Dendritic cell treated with granulocyte-macrophage colony-stimulating factor and Interleukin-4, amounts not matched to agents 40 ng/mL and 50 ng/mL, for 4 days (primary cell): ENCODE measurements at regions not wholly inside any gene's neighbourhood (a gene's known extent, or its start where the extent isn't known, plus 50 kb on each side); places are given as distances from the start of the nearest gene placed in this dataset.
"Not testable (repeated sequence)": the region's sequence is repeated elsewhere in the genome, so short reads cannot be mapped to it uniquely, and the experiment has no call there.

Source experiments
- H3K27ac Mint-ChIP-seq: one replicate; pipeline ENCODE4 v1.8.0; 2022; ENCODE audit warnings: mild to moderate bottlenecking, mixed read lengths
- H3K27me3 Mint-ChIP-seq: one replicate; pipeline ENCODE4 v1.8.0; 2022; ENCODE audit warnings: mild to moderate bottlenecking, mixed read lengths
- H3K36me3 Mint-ChIP-seq: one replicate; pipeline ENCODE4 v1.8.0; 2022; ENCODE audit warnings: low read depth, mixed read lengths
- H3K4me1 Mint-ChIP-seq: one replicate; pipeline ENCODE4 v1.8.0; 2022; ENCODE audit warnings: low read depth, mixed read lengths
- H3K4me3 Mint-ChIP-seq: one replicate; pipeline ENCODE4 v1.8.0; 2022; ENCODE audit warnings: mild to moderate bottlenecking, moderate library complexity, mixed read lengths
- H3K9me3 Mint-ChIP-seq: one replicate; pipeline ENCODE4 v1.8.0; 2022; ENCODE audit warnings: mixed read lengths
- intact Hi-C: fragments of 100-400 bp; cut with micrococcal nuclease; formaldehyde crosslinking; loops from one replicate; pipeline ENCODE4 v1.15.0; 2022

DNA sequence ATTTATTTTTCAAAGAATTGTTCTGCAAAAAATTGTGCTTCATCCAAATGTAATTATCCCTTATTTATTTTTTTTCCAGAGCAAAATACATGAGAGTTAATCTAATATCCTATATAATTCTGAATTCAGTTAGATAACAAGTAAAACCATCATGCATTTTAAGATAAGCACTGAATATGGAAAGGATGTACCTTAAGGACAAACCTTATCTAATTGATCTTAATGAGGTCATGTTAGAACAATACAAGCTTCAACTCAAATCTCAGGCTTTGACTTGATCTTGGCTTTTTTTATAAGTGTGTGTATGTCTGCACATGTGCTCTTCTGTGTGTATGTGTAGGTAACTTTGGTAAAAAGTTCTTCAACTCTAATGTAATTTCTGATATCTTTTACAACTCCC is 1828.8 kb downstream of the PCDH9 start:
- no peaks in the 10 kb centered on the region for H3K4me1 Mint-ChIP-seq
- H3K9me3 Mint-ChIP-seq, result peaks cover 10% of the 10 kb centered on the region
- H3K27me3 Mint-ChIP-seq, result no peaks in the 10 kb centered on the region
- no peaks in the 10 kb centered on the region for H3K36me3 Mint-ChIP-seq
- H3K4me3 Mint-ChIP-seq, result no peak overlapping the region
- intact Hi-C loops, result no loop called here
- no peak overlapping the region for H3K27ac Mint-ChIP-seq

DNA sequence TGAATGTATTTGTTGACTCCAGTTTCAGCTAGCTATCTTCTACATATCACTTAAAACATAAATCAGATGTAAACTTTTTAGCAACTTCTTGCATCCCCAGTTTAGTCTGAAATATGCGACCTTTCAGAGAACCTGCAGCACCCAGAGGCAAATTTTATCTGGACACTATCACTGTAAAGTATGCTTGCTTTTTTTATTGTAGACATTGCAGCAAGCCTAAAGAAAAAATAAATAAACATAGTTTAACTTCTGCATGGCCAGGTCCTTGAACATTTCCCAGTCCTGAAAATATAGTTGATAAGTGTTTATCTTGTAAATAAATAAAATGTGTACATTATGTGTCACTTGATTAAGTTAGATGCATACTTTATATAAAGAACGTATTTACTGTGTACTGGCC is 1829.4 kb downstream of the PCDH9 start:
- no peak overlapping the region for H3K4me3 Mint-ChIP-seq
- peaks cover 10% of the 10 kb centered on the region for H3K9me3 Mint-ChIP-seq
- H3K36me3 Mint-ChIP-seq, result no peaks in the 10 kb centered on the region
- H3K4me1 Mint-ChIP-seq, result no peaks in the 10 kb centered on the region
- no peaks in the 10 kb centered on the region for H3K27me3 Mint-ChIP-seq
- H3K27ac Mint-ChIP-seq, result no peak overlapping the region
- intact Hi-C loops, result no loop called here

DNA sequence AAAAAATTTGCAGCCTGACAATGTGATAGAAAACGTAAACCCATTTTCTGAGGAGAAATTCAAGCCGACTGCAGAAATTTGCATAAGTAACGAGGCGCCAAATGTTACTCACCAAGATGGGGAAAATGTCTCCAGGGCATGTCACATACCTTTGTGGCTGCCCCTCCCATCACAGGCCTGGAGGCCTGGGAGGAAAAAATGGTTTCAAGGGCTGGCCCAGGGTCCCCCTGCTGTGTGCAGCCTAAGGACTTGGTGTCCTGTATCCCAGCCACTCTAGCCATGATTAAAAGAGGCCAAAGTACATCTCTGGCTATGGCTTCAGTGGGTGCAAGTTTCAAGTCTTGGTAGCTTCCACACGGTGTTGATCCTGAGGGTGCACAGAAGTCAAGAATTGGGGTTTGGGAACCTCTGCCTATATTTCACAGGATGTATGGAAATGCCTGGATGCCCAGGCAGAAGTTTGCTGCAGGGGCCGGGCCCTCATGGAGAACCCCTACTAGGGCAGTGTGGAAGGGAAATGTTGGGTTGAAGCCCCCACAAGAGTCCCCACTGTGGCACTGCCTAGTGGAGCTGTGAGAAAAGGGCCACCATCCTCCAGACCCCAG is 1842.3 kb downstream of the PCDH9 start:
- peaks cover 45% of the 10 kb centered on the region for H3K9me3 Mint-ChIP-seq
- no peaks in the 10 kb centered on the region for H3K36me3 Mint-ChIP-seq
- no peaks in the 10 kb centered on the region for H3K4me1 Mint-ChIP-seq
- intact Hi-C loops, result no loop called here
- H3K27me3 Mint-ChIP-seq, result no peaks in the 10 kb centered on the region
- H3K27ac Mint-ChIP-seq, result no peak overlapping the region
- no peak overlapping the region for H3K4me3 Mint-ChIP-seq

DNA sequence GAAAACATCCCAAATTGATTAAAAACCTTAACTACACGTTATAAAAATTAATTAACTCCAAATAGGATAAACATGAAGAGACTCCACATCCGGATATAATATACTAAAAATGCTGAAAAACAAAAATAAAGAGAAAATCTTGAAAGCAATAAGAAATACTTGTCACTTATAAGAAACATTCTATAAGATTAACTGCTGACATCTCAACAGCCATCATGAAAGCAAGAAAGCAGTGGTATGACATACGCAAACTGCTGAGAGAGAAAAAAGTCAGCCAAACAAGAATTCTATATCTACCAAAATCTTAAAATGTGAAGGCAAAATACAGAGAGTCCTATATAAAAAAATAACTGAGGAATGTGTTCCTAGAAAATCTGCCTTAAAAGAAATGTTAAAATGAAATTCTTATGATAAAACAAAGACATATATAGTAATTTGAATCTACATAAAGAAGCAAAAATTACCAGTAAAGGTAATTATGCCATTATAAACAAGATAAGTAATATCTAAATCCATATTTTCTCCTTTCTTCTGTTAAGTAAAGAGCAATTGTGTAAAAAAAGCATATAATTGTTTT is 1851.1 kb downstream of the PCDH9 start:
- Mint-ChIP-seq H3K27ac (no peak overlapping the region), H3K36me3 (no peaks in the 10 kb centered on the region), H3K9me3 (peaks cover 40% of the 10 kb centered on the region), H3K4me3 (no peak overlapping the region), H3K27me3 (no peaks in the 10 kb centered on the region), H3K4me1 (no peaks in the 10 kb centered on the region)
- intact Hi-C loops, result no loop called here

DNA sequence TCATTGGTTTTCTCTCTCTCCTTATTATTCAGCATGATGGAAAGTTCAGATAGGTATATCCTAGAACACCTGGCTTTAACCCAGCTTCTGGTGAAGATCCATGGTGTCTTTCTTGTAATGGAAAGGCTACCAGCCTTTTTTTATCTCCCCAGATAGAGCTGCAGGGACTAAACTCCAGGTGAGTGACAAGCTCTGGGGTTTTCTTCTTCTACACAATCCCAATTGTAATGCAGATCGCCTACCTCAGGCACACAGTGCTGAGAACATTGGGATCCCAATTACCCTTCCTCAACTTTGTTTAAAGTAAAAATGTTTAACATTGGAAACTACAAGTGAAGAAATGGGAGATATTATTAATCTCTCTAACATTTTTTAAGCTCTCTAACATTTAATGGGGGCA is 1851.7 kb downstream of the PCDH9 start:
- H3K9me3 Mint-ChIP-seq, result peaks cover 40% of the 10 kb centered on the region
- intact Hi-C loops, result no loop called here
- H3K27ac Mint-ChIP-seq, result no peak overlapping the region
- H3K27me3 Mint-ChIP-seq, result no peaks in the 10 kb centered on the region
- H3K4me3 Mint-ChIP-seq, result no peak overlapping the region
- no peaks in the 10 kb centered on the region for H3K36me3 Mint-ChIP-seq
- H3K4me1 Mint-ChIP-seq, result no peaks in the 10 kb centered on the region

DNA sequence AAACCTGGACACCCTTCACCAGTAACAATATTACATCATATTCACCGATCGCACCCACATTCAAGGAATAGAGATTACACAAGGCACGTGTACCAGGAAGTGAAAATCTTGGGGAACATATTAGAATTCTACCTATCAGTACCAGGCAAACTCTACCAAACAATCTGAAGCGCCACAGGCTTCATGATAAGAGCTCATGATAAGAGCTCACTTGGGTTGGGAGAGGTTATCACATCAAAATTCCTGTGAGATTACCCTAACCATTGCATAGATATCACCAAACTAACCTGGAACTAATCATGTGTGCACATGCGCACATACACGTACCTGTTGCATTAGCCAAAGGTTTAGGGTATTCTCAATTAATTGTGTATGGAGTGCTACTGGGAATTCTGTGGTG is 1861.3 kb downstream of the PCDH9 start:
- Mint-ChIP-seq H3K27ac (no peak overlapping the region), H3K36me3 (no peaks in the 10 kb centered on the region), H3K4me1 (no peaks in the 10 kb centered on the region), H3K27me3 (no peaks in the 10 kb centered on the region), H3K9me3 (peaks cover 37% of the 10 kb centered on the region), H3K4me3 (no peak overlapping the region)
- intact Hi-C loops, result no loop called here

DNA sequence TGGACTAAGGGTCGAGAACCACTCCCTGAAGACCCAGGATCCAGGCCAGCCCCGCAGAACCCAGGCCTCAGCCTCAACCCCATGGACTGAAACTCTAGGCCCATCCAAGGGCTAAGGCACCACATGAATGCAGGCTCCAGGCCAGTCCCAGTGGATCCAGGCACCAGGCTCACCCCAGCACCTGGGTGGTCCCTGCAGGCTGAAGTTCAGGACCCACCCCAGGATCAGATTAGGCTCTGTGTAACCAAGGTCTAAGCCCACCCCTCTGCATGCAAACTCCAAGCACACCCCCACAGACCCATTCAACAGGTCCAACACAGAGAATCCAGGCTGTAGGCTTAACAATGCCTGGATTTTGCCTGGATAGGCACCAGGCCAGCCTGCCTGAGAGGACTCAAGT is 1876.2 kb downstream of the PCDH9 start:
- H3K4me1 Mint-ChIP-seq, result no peaks in the 10 kb centered on the region
- no peak overlapping the region for H3K27ac Mint-ChIP-seq
- H3K36me3 Mint-ChIP-seq, result no peaks in the 10 kb centered on the region
- H3K9me3 Mint-ChIP-seq, result peaks cover 44% of the 10 kb centered on the region
- no peak overlapping the region for H3K4me3 Mint-ChIP-seq
- intact Hi-C loops, result no loop called here
- H3K27me3 Mint-ChIP-seq, result no peaks in the 10 kb centered on the region

DNA sequence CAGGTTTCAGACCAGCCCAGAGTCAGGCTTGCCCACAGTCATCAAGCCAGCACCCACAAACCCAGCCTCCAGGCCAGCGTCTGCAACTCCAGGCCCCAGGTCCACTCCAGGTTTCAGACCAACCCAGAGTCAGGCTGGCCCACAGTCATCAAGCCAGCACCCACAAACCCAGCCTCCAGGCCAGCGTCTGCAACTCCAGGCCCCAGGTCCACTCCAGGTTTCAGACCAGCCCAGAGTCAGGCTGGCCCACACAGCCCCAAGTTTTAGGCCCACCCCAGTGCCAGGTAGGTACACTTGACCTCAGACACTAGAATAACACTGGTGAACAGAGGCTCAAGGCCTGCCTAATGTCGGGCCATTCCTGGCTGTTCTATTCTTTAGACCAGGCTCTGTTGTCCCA is 1877.0 kb downstream of the PCDH9 start:
- H3K4me1 Mint-ChIP-seq, H3K27me3 Mint-ChIP-seq, intact Hi-C loops, H3K27ac Mint-ChIP-seq, H3K36me3 Mint-ChIP-seq, H3K4me3 Mint-ChIP-seq: not testable (repeated sequence)
- peaks cover 36% of the 10 kb centered on the region for H3K9me3 Mint-ChIP-seq

DNA sequence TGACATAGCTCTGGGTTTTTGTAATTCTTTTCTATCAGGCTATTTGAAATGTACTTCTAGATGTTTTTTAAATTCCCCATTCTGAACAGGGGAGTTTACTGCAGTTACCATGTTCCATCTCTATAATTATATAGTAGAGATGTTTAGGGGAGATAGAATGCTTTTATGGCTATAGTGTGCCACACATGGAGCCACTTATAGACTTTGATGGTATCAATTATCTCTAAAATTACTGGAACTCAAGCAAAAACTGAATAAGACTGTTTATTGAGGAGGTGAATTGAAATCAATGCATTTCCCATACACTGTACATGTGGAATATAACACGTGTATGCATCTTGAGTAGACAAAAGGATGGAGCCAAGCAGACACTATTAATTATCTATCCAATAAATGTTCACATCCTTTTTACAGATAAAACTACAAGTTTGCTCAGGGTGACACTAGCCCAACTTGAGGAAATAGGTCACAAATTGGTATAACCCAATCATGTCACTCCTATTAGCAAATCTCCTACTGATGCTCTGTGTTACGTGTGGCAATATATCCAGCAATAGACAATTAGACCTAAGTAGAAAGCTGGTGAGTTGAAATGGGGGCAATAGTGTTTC is 1882.6 kb downstream of the PCDH9 start:
- no peaks in the 10 kb centered on the region for H3K4me1 Mint-ChIP-seq
- H3K27ac Mint-ChIP-seq, result no peak overlapping the region
- H3K27me3 Mint-ChIP-seq, result no peaks in the 10 kb centered on the region
- H3K4me3 Mint-ChIP-seq, result no peak overlapping the region
- H3K9me3 Mint-ChIP-seq, result peaks cover 15% of the 10 kb centered on the region
- intact Hi-C loops, result no loop called here
- no peaks in the 10 kb centered on the region for H3K36me3 Mint-ChIP-seq

DNA sequence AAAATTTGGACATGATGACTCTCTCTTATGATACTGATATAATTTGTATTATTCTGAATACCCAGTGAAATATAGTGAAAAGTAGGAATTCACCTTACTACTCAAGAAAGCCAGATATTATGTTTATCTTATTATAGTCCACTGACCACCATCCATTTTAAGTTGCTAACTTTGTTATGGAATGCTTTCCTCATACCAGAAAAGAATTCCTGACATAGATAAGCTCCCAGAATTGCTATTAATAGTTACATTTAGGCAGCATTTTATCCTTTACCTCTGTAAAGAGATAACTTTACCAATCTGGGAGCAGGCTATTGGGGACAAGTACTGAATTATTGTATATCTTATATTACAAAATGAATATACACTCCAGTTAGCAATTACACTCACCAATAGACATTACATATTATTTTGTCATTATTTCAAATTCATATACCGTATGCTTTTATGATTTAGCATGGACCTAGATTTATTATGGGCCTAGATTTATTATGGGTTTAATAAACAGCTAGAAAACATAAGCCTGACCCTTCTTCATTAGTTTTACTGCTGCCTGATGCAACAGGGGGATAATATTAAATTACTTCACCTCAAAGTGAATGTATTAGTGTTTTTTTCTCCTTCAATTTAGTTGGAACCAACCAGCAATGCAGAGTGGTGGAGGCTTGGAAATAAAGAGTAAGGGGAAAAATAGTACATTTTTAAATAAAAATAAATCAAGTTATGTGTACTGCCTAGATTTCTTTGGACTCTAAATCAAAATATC is 1886.1 kb downstream of the PCDH9 start:
- Mint-ChIP-seq H3K27ac (no peak overlapping the region), H3K4me1 (no peaks in the 10 kb centered on the region), H3K36me3 (no peaks in the 10 kb centered on the region), H3K9me3 (peaks cover 9% of the 10 kb centered on the region), H3K27me3 (no peaks in the 10 kb centered on the region), H3K4me3 (no peak overlapping the region)
- intact Hi-C loops, result no loop called here

DNA sequence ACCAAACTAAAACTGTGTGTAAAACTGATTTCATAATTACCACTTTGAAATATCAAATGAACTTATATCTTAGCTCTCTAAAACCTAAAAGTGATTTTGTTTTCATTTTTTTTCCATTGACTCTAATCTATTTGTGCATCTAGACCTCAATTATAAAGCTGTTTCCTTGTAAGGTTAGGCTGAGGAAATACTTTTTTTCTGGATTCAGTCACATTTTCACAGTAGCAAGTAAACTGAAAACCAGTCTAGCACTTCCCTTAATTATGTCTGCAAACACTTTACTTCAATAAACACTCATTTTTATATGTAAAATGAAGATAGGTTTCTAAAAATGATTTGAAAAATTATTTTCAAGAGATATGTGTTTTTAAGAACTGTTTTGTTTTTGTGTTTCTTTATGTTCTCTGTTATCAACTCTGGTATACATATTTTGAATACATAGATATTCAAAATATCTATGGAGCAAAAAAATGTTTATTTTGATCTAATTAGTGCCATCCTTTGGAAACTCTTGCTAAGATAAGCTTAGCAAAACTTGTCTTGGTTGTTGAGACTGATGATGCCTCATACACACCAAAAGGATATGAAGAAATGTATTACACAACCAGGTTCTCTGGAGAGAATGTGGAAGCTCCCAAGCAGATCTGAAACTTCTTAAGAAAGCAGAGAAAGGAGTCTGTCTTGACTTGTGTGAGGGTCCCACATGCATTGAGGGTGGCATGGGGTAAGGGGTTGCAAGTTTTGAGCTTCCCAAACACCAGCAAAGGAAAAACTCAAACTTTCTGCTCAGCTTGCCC is 1887.4 kb downstream of the PCDH9 start:
- Mint-ChIP-seq H3K36me3 (no peaks in the 10 kb centered on the region), H3K4me1 (no peaks in the 10 kb centered on the region), H3K27me3 (no peaks in the 10 kb centered on the region), H3K9me3 (peaks cover 9% of the 10 kb centered on the region), H3K4me3 (no peak overlapping the region), H3K27ac (no peak overlapping the region)
- intact Hi-C loops, result no loop called here

DNA sequence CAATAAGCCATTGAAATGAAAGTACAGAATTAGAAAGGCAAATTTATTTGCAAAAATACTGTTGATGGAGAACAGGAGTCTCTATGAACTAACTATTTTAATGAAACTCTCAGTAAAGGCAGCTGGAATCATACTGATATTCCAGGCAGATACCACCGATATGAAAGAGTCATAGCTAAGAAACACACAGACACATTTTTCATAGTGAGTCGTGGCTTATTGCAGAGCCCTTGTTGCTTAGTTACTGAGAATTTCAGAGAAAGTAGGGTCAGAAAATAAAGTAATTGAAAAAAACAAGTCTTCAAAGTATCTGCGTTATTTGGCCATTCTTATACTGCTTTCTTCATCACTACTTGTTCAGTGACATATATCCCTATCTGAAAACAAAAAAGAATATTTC is 1890.9 kb downstream of the PCDH9 start:
- intact Hi-C loops, result no loop called here
- no peak overlapping the region for H3K4me3 Mint-ChIP-seq
- no peaks in the 10 kb centered on the region for H3K4me1 Mint-ChIP-seq
- peaks cover 9% of the 10 kb centered on the region for H3K9me3 Mint-ChIP-seq
- no peaks in the 10 kb centered on the region for H3K27me3 Mint-ChIP-seq
- no peak overlapping the region for H3K27ac Mint-ChIP-seq
- no peaks in the 10 kb centered on the region for H3K36me3 Mint-ChIP-seq

DNA sequence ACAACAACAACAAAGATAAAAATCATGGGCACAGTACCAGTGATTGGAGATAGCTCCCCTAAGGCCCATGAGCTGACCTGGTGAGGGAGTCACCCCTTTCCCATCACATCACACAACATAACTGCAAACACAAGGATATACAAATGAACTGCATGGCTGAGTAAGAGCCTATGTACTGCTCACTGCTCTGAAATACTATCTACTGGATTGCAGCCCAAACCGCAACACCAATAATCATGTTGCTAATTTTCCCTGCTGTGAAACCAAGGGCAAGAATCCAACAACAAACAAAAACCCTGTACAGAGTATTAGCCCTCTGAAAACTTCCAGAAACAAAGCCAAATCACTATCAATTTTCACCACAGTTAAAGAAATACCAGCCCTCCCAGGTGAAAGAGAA is 1893.2 kb downstream of the PCDH9 start:
- H3K9me3 Mint-ChIP-seq, result no peaks in the 10 kb centered on the region
- no peaks in the 10 kb centered on the region for H3K4me1 Mint-ChIP-seq
- no peak overlapping the region for H3K27ac Mint-ChIP-seq
- no peaks in the 10 kb centered on the region for H3K36me3 Mint-ChIP-seq
- no peaks in the 10 kb centered on the region for H3K27me3 Mint-ChIP-seq
- H3K4me3 Mint-ChIP-seq, result no peak overlapping the region
- intact Hi-C loops, result no loop called here
